ENCODE measurements at regions not wholly inside any gene's neighbourhood (a gene's known extent, or its start where the extent isn't known, plus 50 kb on each side); places are given as distances from the start of the nearest gene placed in this dataset.
"Not testable (repeated sequence)": the region's sequence is repeated elsewhere in the genome, so short reads cannot be mapped to it uniquely, and the experiment has no call there.

DNA sequence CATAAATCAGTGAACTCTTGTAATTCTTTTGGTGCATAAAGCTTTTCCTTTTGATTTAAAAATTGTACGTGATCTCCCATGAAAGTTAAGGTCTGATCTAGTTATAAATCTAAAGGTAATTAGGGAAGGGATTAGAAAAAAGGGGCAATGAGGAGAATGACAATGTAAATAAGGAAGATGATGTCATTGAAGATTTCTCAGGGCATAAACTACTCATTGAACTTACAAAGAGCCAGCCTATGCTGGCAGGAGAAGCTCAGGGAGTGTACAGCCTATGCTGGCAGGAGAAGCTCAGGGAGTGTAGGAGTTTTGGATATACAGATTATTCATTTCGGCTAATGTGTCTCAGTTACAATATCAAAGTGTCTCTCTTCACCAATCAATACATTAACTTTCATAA, 1533.5 kb upstream of the ADGRL3 start:
- DNase-seq (ENCODE audit: low spot score), result no peak
- in situ Hi-C loops (cut with MboI; ENCODE audit: low pct_unique_long_range_greater_than_20kb, low sequenced_read_pairs, unreplicated experiment), result no loop called here
- no peak for TF ChIP-seq CTCF (IDR thresholded peaks at IDR 0.05; ENCODE audit: extremely low read depth, insufficient read depth, missing control alignments)

GRCh38 chr4:59671037-59671436, 1529.1 kb upstream of the ADGRL3 start:
- no peak for DNase-seq (ENCODE audit: low spot score)
- TF ChIP-seq CTCF (IDR thresholded peaks at IDR 0.05; ENCODE audit: extremely low read depth, insufficient read depth, missing control alignments), result no peak
- in situ Hi-C loops (cut with MboI; ENCODE audit: low pct_unique_long_range_greater_than_20kb, low sequenced_read_pairs, unreplicated experiment), result no loop called here

DNA sequence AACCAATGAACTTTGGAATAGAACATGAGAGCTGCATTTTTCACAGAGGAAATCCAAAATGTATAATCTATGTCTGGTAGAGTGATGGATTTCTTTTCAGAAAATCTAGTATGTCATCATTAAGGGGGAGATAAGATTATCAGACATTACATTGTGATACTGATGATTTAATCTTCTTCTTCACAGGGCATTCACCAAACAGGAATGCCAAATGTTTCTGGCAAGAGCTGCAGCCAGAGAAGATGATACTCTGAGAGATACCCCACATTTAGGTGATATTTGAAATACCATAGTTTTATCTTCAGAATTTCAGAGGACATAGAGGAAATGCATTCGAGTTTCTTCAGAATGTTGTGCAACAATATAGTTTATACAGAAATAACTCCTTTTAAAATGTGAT, 1523.7 kb upstream of the ADGRL3 start:
- no peak for TF ChIP-seq CTCF (IDR thresholded peaks at IDR 0.05; ENCODE audit: extremely low read depth, insufficient read depth, missing control alignments)
- no peak for DNase-seq (ENCODE audit: low spot score)
- in situ Hi-C loops (cut with MboI; ENCODE audit: low pct_unique_long_range_greater_than_20kb, low sequenced_read_pairs, unreplicated experiment), result no loop called here

GRCh38 chr4:59676992-59677391, 1523.1 kb upstream of the ADGRL3 start:
- in situ Hi-C loops (cut with MboI; ENCODE audit: low pct_unique_long_range_greater_than_20kb, low sequenced_read_pairs, unreplicated experiment); DNase-seq (ENCODE audit: low spot score): not testable (repeated sequence)

GRCh38 chr4:59685626-59686025, 1514.5 kb upstream of the ADGRL3 start:
- no peak for DNase-seq (ENCODE audit: low spot score)
- in situ Hi-C loops (cut with MboI; ENCODE audit: low pct_unique_long_range_greater_than_20kb, low sequenced_read_pairs, unreplicated experiment), result no loop called here

DNA sequence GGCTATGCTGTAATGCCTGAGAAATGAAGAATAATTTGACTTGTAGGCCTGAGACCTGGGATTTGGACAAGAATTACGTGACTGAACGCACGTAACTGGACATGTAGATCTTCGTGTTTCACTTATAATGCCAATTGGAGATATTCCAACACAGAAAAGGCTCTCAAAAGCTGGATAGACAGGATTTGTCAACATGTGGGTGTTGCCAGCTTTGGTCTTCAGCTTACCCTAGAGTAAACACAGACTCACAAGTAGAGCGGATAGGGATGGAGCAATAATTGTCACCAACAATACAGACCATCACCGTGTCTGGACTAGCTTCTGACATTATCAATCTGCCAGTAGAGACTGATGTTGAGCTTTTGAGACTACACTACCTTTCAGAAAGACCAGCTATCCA, 1511.0 kb upstream of the ADGRL3 start:
- DNase-seq (ENCODE audit: low spot score), result no peak
- no peak for TF ChIP-seq CTCF (IDR thresholded peaks at IDR 0.05; ENCODE audit: extremely low read depth, insufficient read depth, missing control alignments)
- in situ Hi-C loops (cut with MboI; ENCODE audit: low pct_unique_long_range_greater_than_20kb, low sequenced_read_pairs, unreplicated experiment), result no loop called here

More at GRCh38 chr4:59685626-59686025, 1514.5 kb upstream of the ADGRL3 start:
- TF ChIP-seq CTCF (IDR thresholded peaks at IDR 0.05; ENCODE audit: extremely low read depth, insufficient read depth, missing control alignments), result no peak

- DNase-seq (ENCODE audit: low spot score), result no peak
- no peak for TF ChIP-seq CTCF (IDR thresholded peaks at IDR 0.05; ENCODE audit: extremely low read depth, insufficient read depth, missing control alignments)
- in situ Hi-C loops (cut with MboI; ENCODE audit: low pct_unique_long_range_greater_than_20kb, low sequenced_read_pairs, unreplicated experiment), result no loop called here
Observed at GRCh38 chr4:59695355-59696053, 1504.6 kb upstream of the ADGRL3 start.

Data from GM13977 (cell line).